ENCODE measurements at regions not wholly inside any gene's neighbourhood (a gene's known extent, or its start where the extent isn't known, plus 50 kb on each side); places are given as distances from the start of the nearest gene placed in this dataset.

DNA sequence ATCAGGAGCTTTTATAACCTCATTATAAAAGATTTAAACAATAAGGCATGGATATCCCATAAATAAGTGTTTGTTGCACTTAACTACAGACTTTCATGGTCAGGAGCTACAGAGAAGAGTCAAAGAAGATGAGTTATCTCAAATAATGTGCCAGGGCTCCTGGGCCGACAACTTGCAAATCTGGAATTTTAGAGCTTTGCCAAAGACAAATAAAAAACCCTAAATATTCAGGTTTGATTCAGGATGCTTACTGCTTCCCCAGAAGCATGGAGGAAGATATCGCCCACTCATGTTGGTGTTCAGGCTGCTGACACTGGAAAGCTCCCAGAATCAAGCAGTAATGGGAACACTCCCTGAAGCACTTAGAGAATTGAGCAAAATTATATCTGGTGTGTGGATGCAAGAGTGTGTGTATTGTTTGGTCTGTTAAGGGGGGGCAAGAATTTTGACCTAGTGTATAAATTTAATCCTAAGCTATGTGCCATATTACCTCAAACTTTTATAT is 176.9 kb upstream of the ESRRG start:
- TF ChIP-seq SIN3A (IDR thresholded peaks at IDR 0.05; ENCODE audit: borderline replicate concordance, insufficient read depth, low read length): no peak
- no peak for TF ChIP-seq TAF1 (IDR thresholded peaks at IDR 0.05; ENCODE audit: borderline replicate concordance, insufficient read depth, low read length)

DNA sequence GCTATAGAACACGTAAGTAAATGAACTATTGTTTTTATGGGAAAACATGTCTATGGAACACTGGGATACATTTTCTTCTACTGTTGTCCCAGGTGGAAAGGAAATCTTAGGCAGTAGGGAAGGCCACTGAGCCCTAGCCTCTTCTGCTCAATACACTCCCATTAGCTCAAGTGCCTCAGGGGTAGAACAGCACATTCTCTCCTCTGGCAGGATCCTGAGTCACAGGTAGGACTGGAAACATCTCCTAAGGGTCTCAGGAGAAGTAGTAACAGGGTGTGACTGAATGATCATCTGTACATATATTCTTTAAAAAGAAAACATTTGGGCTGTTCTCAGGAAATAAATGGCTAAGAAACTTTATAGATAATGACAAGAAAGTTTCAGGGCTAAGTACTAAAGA is 175.6 kb upstream of the ESRRG start:
- TF ChIP-seq POLR2AphosphoS5 (IDR thresholded peaks at IDR 0.05; ENCODE audit: low read depth, low read length): no peak
- TF ChIP-seq TAF1 (IDR thresholded peaks at IDR 0.05; ENCODE audit: borderline replicate concordance, insufficient read depth, low read length): no peak
- TF ChIP-seq, protein P1, sequence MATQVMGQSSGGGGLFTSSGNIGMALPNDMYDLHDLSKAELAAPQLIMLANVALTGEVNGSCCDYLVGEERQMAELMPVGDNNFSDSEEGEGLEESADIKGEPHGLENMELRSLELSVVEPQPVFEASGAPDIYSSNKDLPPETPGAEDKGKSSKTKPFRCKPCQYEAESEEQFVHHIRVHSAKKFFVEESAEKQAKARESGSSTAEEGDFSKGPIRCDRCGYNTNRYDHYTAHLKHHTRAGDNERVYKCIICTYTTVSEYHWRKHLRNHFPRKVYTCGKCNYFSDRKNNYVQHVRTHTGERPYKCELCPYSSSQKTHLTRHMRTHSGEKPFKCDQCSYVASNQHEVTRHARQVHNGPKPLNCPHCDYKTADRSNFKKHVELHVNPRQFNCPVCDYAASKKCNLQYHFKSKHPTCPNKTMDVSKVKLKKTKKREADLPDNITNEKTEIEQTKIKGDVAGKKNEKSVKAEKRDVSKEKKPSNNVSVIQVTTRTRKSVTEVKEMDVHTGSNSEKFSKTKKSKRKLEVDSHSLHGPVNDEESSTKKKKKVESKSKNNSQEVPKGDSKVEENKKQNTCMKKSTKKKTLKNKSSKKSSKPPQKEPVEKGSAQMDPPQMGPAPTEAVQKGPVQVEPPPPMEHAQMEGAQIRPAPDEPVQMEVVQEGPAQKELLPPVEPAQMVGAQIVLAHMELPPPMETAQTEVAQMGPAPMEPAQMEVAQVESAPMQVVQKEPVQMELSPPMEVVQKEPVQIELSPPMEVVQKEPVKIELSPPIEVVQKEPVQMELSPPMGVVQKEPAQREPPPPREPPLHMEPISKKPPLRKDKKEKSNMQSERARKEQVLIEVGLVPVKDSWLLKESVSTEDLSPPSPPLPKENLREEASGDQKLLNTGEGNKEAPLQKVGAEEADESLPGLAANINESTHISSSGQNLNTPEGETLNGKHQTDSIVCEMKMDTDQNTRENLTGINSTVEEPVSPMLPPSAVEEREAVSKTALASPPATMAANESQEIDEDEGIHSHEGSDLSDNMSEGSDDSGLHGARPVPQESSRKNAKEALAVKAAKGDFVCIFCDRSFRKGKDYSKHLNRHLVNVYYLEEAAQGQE (IDR thresholded peaks at IDR 0.05; ENCODE audit: insufficient read depth in 1 of 2, low read depth in 2 of 2, low read length in 2 of 2): no peak
- TF ChIP-seq SIN3A (IDR thresholded peaks at IDR 0.05; ENCODE audit: borderline replicate concordance, insufficient read depth, low read length): no peak
- TF ChIP-seq FOXP2 (optimal IDR thresholded peaks at IDR 0.05; ENCODE audit: borderline replicate concordance, extremely low read depth, extremely low read length, insufficient read depth): no peak

DNA sequence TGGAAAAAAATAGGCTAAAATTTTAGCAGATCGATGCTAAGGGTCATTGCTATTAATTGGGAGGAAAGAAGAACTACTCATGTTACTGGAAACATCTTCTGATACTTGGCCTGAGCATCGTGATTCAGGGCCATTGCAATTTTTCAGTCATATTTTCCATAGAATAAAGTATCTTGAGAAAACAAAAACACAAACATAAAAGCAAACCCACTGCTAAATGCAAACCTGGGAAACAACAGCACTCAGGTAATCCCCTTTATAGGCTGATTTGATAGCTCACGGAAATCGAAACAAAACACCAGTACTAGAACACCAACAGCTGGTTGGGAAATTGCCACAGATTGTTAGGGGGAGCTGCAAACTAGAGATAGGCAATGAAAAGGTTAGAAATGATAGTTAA is 172.9 kb upstream of the ESRRG start:
- TF ChIP-seq SIN3A (IDR thresholded peaks at IDR 0.05; ENCODE audit: borderline replicate concordance, insufficient read depth, low read length) (no peak), FOXP2 (optimal IDR thresholded peaks at IDR 0.05; ENCODE audit: borderline replicate concordance, extremely low read depth, extremely low read length, insufficient read depth) (no peak), POLR2AphosphoS5 (IDR thresholded peaks at IDR 0.05; ENCODE audit: low read depth, low read length) (no peak), TAF1 (IDR thresholded peaks at IDR 0.05; ENCODE audit: borderline replicate concordance, insufficient read depth, low read length) (no peak)
- TF ChIP-seq, protein P1 (IDR thresholded peaks at IDR 0.05; ENCODE audit: insufficient read depth in 1 of 2, low read depth in 2 of 2, low read length in 2 of 2): no peak

DNA sequence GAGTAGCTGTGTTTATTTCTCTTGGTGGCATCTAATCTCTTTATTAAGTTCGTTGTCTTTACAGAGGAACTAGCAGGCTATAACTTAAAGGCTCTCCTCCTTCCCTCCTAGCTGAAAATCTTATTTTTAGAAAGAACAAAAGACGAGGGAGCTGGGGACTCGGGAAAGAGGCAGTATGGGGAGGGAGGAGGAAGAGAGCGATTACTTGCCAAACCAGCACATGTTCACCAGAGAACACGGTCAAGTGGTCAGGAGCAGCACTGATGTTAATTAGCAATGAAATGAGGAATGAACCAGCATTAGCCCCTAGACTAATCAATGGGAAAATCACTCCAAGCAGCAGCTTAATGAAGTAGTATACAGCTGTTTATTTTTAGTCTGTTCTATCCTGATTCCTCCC is 171.3 kb upstream of the ESRRG start:
- TF ChIP-seq, protein P1 (IDR thresholded peaks at IDR 0.05; ENCODE audit: insufficient read depth in 1 of 2, low read depth in 2 of 2, low read length in 2 of 2): no peak
- TF ChIP-seq FOXP2 (optimal IDR thresholded peaks at IDR 0.05; ENCODE audit: borderline replicate concordance, extremely low read depth, extremely low read length, insufficient read depth) (peak; percentile 29), SIN3A (IDR thresholded peaks at IDR 0.05; ENCODE audit: borderline replicate concordance, insufficient read depth, low read length) (no peak), TAF1 (IDR thresholded peaks at IDR 0.05; ENCODE audit: borderline replicate concordance, insufficient read depth, low read length) (peak; percentile 53; the same call in 1 of the 2 replicates), POLR2AphosphoS5 (IDR thresholded peaks at IDR 0.05; ENCODE audit: low read depth, low read length) (no peak)

GRCh38 chr1:216892581-216893160 is 169.4 kb upstream of the ESRRG start:
- TF ChIP-seq POLR2AphosphoS5 (IDR thresholded peaks at IDR 0.05; ENCODE audit: low read depth, low read length) (no peak), SIN3A (IDR thresholded peaks at IDR 0.05; ENCODE audit: borderline replicate concordance, insufficient read depth, low read length) (no peak), FOXP2 (optimal IDR thresholded peaks at IDR 0.05; ENCODE audit: borderline replicate concordance, extremely low read depth, extremely low read length, insufficient read depth) (no peak), TAF1 (IDR thresholded peaks at IDR 0.05; ENCODE audit: borderline replicate concordance, insufficient read depth, low read length) (no peak)
- TF ChIP-seq, protein P1 (IDR thresholded peaks at IDR 0.05; ENCODE audit: insufficient read depth in 1 of 2, low read depth in 2 of 2, low read length in 2 of 2): no peak

Data from PFSK-1 (cell line).